Testis (tissue), 2 donors: ENCODE measurements at regions not wholly inside any gene's neighbourhood (a gene's known extent, or its start where the extent isn't known, plus 50 kb on each side); places are given as distances from the start of the nearest gene placed in this dataset.

ENCODE experiments used
- DNase-seq: peaks from one replicate; pipeline ENCODE4 v3.0.0-alpha.2; 2019
- H3K27ac ChIP-seq, 2 donors: fragments of 200-600 bp; sonication (generic); one replicate each; pipeline ENCODE4 v1.5.1; 2019
- H3K27me3 ChIP-seq: fragments of 200-600 bp; sonication (generic); one replicate; pipeline ENCODE4 v1.5.1; 2019
- H3K36me3 ChIP-seq: fragments of 200-600 bp; sonication (generic); one replicate; pipeline ENCODE4 v1.5.1; 2017; ENCODE audit warnings: low read depth; ENCODE audit errors: missing control alignments
- H3K4me1 ChIP-seq: fragments of 200-600 bp; sonication (generic); one replicate; pipeline ENCODE4 v1.5.1; 2019
- H3K4me3 ChIP-seq, 2 donors: fragments of 200-600 bp; sonication (generic); one replicate each; pipeline ENCODE4 v1.5.1; 2017 to 2019
- H3K9me3 ChIP-seq: fragments of 200-600 bp; sonication (generic); one replicate; pipeline ENCODE4 v1.5.1; 2017
- CTCF ChIP-seq, 3 experiments: fragments of 450-650 bp in 2 of 3; fragments of 200-600 bp in 1 of 3; sonication (generic) in 1 of 3; IDR thresholded peaks; one replicate each; pipeline ENCODE4 v1.5.1; 2016 to 2019; ENCODE audit warnings: antibody characterized with exemption in 3 of 3, mild to moderate bottlenecking in 2 of 3, moderate library complexity in 1 of 3
- POLR2A ChIP-seq: fragments of 450-650 bp; IDR thresholded peaks from one replicate; pipeline ENCODE4 v1.6.1; 2017; ENCODE audit warnings: antibody characterized with exemption, mild to moderate bottlenecking, moderate library complexity
- WGBS, 2 donors: methylation state at CpG; one replicate each; pipeline ENCODE4 v1.1.5; 2018; 5-methylcytosine and 5-hydroxymethylcytosine counted together
- intact Hi-C: fragments of 100-400 bp; cut with DNase I; formaldehyde crosslinking; loops from one replicate; pipeline ENCODE4 v1.15.1; 2023; ENCODE audit warnings: low total_unique reads

DNA sequence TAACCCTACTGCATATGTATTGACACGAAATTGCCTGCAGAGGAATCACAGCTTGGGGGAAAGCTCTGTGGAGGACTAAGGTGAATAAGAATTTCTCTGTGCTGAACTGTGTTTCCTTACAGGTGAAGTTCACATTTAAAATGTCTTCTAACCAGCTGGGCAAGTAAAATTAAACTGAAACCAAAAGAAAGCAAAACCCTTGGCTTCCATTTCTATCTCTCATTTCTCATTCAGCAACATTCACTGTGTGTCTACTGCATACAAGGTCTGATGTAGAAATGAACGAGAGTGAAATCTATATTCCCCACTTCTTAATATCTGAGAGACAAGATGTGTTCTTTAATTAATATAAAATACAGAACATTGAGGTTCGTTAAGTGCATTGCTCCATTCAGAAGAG lies 397.3 kb downstream of the SOX11 start:
- intact Hi-C loops: no loop called here
- Histone ChIP-seq H3K27ac (no peak overlapping the region), H3K4me3 (no peak overlapping the region), H3K27me3 (no peaks in the 10 kb centered on the region), H3K36me3 (no peaks in the 10 kb centered on the region), H3K4me1 (no peaks in the 10 kb centered on the region), H3K9me3 (no peaks in the 10 kb centered on the region)
- no peak for DNase-seq
- WGBS, 2 donors: 70 to 74% methylated on average over 3 of the region's 3 CpGs
- no peak for TF ChIP-seq CTCF (IDR thresholded peaks at IDR 0.05)
- no peak for TF ChIP-seq POLR2A

GRCh38 chr2:6103372-6103771 lies 411.2 kb downstream of the SOX11 start:
- intact Hi-C loops: no loop called here
- no peaks in the 10 kb centered on the region for H3K36me3 ChIP-seq
- H3K9me3 ChIP-seq: no peaks in the 10 kb centered on the region
- H3K4me1 ChIP-seq: no peaks in the 10 kb centered on the region
- H3K27ac ChIP-seq: no peak overlapping the region
- H3K27me3 ChIP-seq: no peaks in the 10 kb centered on the region
- H3K4me3 ChIP-seq: no peak overlapping the region
- DNase-seq: no peak
- TF ChIP-seq CTCF (IDR thresholded peaks at IDR 0.05) (no peak), POLR2A (no peak)
- 89 to 90% methylated on average over 3 of the region's 3 CpGs for WGBS, 2 donors

GRCh38 chr2:6103949-6104348 lies 411.8 kb downstream of the SOX11 start:
- no peaks in the 10 kb centered on the region for H3K36me3 ChIP-seq
- TF ChIP-seq POLR2A: no peak
- no peak for TF ChIP-seq CTCF (IDR thresholded peaks at IDR 0.05)
- H3K4me1 ChIP-seq: no peaks in the 10 kb centered on the region
- DNase-seq: peak; percentile 42
- intact Hi-C loops: no loop called here
- WGBS, 2 donors: 72 to 85% methylated on average over 3 of the region's 3 CpGs
- no peaks in the 10 kb centered on the region for H3K27me3 ChIP-seq
- no peak overlapping the region for H3K27ac ChIP-seq
- no peaks in the 10 kb centered on the region for H3K9me3 ChIP-seq
- H3K4me3 ChIP-seq: no peak overlapping the region

GRCh38 chr2:6107290-6107689 lies 415.1 kb downstream of the SOX11 start:
- Histone ChIP-seq H3K27me3 (no peaks in the 10 kb centered on the region), H3K4me3 (no peak overlapping the region), H3K4me1 (no peaks in the 10 kb centered on the region), H3K9me3 (no peaks in the 10 kb centered on the region), H3K27ac (no peak overlapping the region), H3K36me3 (no peaks in the 10 kb centered on the region)
- 81 to 89% methylated on average over 4 of the region's 4 CpGs for WGBS, 2 donors
- no peak for DNase-seq
- TF ChIP-seq POLR2A (no peak), CTCF (IDR thresholded peaks at IDR 0.05) (no peak)
- intact Hi-C loops: no loop called here

GRCh38 chr2:6109831-6110230 lies 417.6 kb downstream of the SOX11 start:
- DNase-seq: no peak
- WGBS, 2 donors: 80 to 89% methylated on average over 1 of the region's 1 CpG
- Histone ChIP-seq H3K4me3 (no peak overlapping the region), H3K4me1 (no peaks in the 10 kb centered on the region), H3K27ac (no peak overlapping the region), H3K9me3 (no peaks in the 10 kb centered on the region), H3K27me3 (no peaks in the 10 kb centered on the region), H3K36me3 (no peaks in the 10 kb centered on the region)
- intact Hi-C loops: no loop called here
- TF ChIP-seq POLR2A (no peak), CTCF (IDR thresholded peaks at IDR 0.05) (no peak)
